ENCODE measurements at regions not wholly inside any gene's neighbourhood (a gene's known extent, or its start where the extent isn't known, plus 50 kb on each side); places are given as distances from the start of the nearest gene placed in this dataset.

- TF ChIP-seq FOXA1 (IDR thresholded peaks at IDR 0.05) (no peak), TARDBP (IDR thresholded peaks at IDR 0.05) (no peak), FOXM1 (IDR thresholded peaks at IDR 0.05; ENCODE audit: borderline replicate concordance) (no peak), FOXK2 (IDR thresholded peaks at IDR 0.05) (no peak), LEF1 (IDR thresholded peaks at IDR 0.05; ENCODE audit: borderline replicate concordance) (no peak), NFRKB (IDR thresholded peaks at IDR 0.05) (no peak), ZNF384 (IDR thresholded peaks at IDR 0.05) (no peak), CTBP1 (IDR thresholded peaks at IDR 0.05; ENCODE audit: borderline replicate concordance) (no peak), HDGF (IDR thresholded peaks at IDR 0.05; ENCODE audit: borderline replicate concordance) (no peak), SP1 (IDR thresholded peaks at IDR 0.05) (no peak), L3MBTL2 (conservative IDR thresholded peaks at IDR 0.05) (no peak), BHLHE40 (IDR thresholded peaks at IDR 0.05; ENCODE audit: borderline replicate concordance) (no peak), SUZ12 (IDR thresholded peaks at IDR 0.05) (no peak), ELF4 (IDR thresholded peaks at IDR 0.05) (no peak)
Observed at GRCh38 chr1:29465755-29466154, 229.4 kb downstream of the PTPRU start.
